ENCODE measurements at regions not wholly inside any gene's neighbourhood (a gene's known extent, or its start where the extent isn't known, plus 50 kb on each side); places are given as distances from the start of the nearest gene placed in this dataset.

DNA sequence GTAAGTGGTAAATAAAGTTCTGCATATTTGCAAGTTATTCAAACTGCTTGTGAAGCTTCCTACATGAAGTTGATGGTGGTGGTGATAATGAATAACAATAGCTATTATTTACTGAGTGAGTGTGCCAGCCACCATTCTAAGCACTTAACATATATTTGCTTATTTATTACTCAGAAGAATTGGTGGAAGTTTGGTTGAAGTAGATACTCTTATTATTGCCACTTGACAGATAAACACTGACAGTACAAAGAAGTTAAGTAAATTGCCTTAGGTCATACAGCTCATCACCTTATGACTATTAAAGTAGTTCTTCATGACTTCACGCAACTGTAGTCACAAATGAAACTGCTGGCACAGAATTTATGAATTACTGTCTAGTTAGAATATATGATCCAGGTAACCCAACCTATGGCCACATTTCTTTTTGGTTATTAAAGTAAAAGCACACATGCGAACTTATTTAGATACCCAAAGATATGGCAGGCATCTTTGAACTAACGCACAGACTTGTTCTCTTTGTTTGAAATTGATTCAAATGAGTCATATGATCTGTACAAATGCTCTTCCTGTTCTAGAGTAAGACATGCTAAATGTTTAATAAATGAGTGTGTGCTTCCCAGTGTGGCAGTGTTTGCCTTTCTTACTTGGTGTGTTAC, 99.8 kb upstream of the NR2F2 start:
- TF ChIP-seq, protein P1, sequence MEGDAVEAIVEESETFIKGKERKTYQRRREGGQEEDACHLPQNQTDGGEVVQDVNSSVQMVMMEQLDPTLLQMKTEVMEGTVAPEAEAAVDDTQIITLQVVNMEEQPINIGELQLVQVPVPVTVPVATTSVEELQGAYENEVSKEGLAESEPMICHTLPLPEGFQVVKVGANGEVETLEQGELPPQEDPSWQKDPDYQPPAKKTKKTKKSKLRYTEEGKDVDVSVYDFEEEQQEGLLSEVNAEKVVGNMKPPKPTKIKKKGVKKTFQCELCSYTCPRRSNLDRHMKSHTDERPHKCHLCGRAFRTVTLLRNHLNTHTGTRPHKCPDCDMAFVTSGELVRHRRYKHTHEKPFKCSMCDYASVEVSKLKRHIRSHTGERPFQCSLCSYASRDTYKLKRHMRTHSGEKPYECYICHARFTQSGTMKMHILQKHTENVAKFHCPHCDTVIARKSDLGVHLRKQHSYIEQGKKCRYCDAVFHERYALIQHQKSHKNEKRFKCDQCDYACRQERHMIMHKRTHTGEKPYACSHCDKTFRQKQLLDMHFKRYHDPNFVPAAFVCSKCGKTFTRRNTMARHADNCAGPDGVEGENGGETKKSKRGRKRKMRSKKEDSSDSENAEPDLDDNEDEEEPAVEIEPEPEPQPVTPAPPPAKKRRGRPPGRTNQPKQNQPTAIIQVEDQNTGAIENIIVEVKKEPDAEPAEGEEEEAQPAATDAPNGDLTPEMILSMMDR (conservative IDR thresholded peaks at IDR 0.05 in 1 of 2, IDR thresholded peaks at IDR 0.05 in 1 of 2; ENCODE audit: low read depth in 1 of 2, low read length in 2 of 2) = no peak
- TF ChIP-seq EZH2 (IDR thresholded peaks at IDR 0.05; ENCODE audit: low read length, missing control alignments) = no peak

Data from fibroblast of lung (primary cell).